HepG2 (cell line): ENCODE measurements at regions not wholly inside any gene's neighbourhood (a gene's known extent, or its start where the extent isn't known, plus 50 kb on each side); places are given as distances from the start of the nearest gene placed in this dataset.

Source experiments
- BCL6 ChIP-seq: IDR thresholded peaks from 2 replicates; pipeline ENCODE4 v1.6.1; 2016; ENCODE audit warnings: missing genetic modification reagents, missing compliant biosample characterization
- CREM ChIP-seq, 2 experiments: sonication (generic) in 1 of 2; formaldehyde crosslinking in 1 of 2; IDR thresholded peaks; 2 replicates each; pipeline versions ENCODE4 v1.4.0 to v1.6.1; 2016 to 2020; ENCODE audit warnings: antibody characterized with exemption in 1 of 2, mild to moderate bottlenecking in 1 of 2, missing genetic modification reagents in 1 of 2
- FOXJ3 ChIP-seq: sonication (generic); formaldehyde crosslinking; IDR thresholded peaks from 2 replicates; pipeline ENCODE4 v1.4.0; 2020; ENCODE audit warnings: missing genetic modification reagents, mild to moderate bottlenecking, borderline replicate concordance
- HES4 ChIP-seq: sonication (generic); formaldehyde crosslinking; IDR thresholded peaks from 2 replicates; pipeline ENCODE4 v1.9.0; 2021; ENCODE audit warnings: mild to moderate bottlenecking, missing genetic modification reagents, borderline replicate concordance
- HMG20A ChIP-seq: IDR thresholded peaks from 2 replicates; pipeline ENCODE4 v1.6.1; 2016; ENCODE audit warnings: borderline replicate concordance
- MIER3 ChIP-seq: IDR thresholded peaks from 2 replicates; pipeline ENCODE4 v1.6.1; 2016; ENCODE audit warnings: missing compliant biosample characterization, borderline replicate concordance
- PHF20 ChIP-seq: sonication (generic); formaldehyde crosslinking; IDR thresholded peaks from 2 replicates; pipeline ENCODE4 v1.5.0; 2020; ENCODE audit warnings: mild to moderate bottlenecking, missing genetic modification reagents
- SIX1 ChIP-seq: sonication (generic); formaldehyde crosslinking; IDR thresholded peaks from 2 replicates; pipeline ENCODE4 v1.4.0; 2020; ENCODE audit warnings: missing genetic modification reagents, borderline replicate concordance
- SP1 ChIP-seq, 2 experiments: fragments of 450-650 bp in 1 of 2; sonication (generic) in 1 of 2; formaldehyde crosslinking in 1 of 2; IDR thresholded peaks; 2 replicates each; pipeline versions ENCODE4 v1.4.0 to v1.6.1; 2016 to 2020; ENCODE audit warnings: missing genetic modification reagents in 1 of 2
- TEAD2 ChIP-seq: sonication (generic); formaldehyde crosslinking; IDR thresholded peaks from 2 replicates; pipeline ENCODE4 v1.9.0; 2021; ENCODE audit warnings: missing genetic modification reagents
- ZFP36L2 ChIP-seq: sonication (generic); formaldehyde crosslinking; IDR thresholded peaks from 2 replicates; pipeline ENCODE4 v1.4.0; 2020; ENCODE audit warnings: missing genetic modification reagents
- ZNF367 ChIP-seq: sonication (generic); formaldehyde crosslinking; IDR thresholded peaks from 2 replicates; pipeline ENCODE4 v1.4.0; 2020; ENCODE audit warnings: missing genetic modification reagents, borderline replicate concordance
- ZNF644 ChIP-seq: IDR thresholded peaks from 2 replicates; pipeline ENCODE4 v1.6.1; 2016; ENCODE audit warnings: low read depth
- ZNF747 ChIP-seq: sonication (generic); formaldehyde crosslinking; IDR thresholded peaks from 2 replicates; pipeline ENCODE4 v1.8.1; 2023; ENCODE audit warnings: missing genetic modification reagents, mild to moderate bottlenecking, borderline replicate concordance
- ZNF749 ChIP-seq: sonication (generic); formaldehyde crosslinking; IDR thresholded peaks from 2 replicates; pipeline ENCODE4 v1.8.0; 2022; ENCODE audit warnings: mild to moderate bottlenecking, missing genetic modification reagents, moderate library complexity, borderline replicate concordance
- TF ChIP-seq, protein P1 (sequence below), 2 experiments: sonication (generic) in 1 of 2; formaldehyde crosslinking in 1 of 2; IDR thresholded peaks; 2 replicates each; pipeline versions ENCODE4 v1.4.0 to v1.6.1; 2016 to 2020; ENCODE audit warnings: borderline replicate concordance in 1 of 2, low read depth in 1 of 2, mild to moderate bottlenecking in 1 of 2, missing genetic modification reagents in 1 of 2
- TF ChIP-seq, protein P2 (sequence below): sonication (generic); formaldehyde crosslinking; IDR thresholded peaks from 2 replicates; pipeline ENCODE4 v1.8.1; 2022; ENCODE audit warnings: mild to moderate bottlenecking, missing genetic modification reagents
- TF ChIP-seq, protein P3 (sequence below): sonication (generic); formaldehyde crosslinking; IDR thresholded peaks from 2 replicates; pipeline ENCODE4 v1.4.0; 2020; ENCODE audit warnings: missing genetic modification reagents
- TF ChIP-seq, protein P4 (sequence below): sonication (generic); formaldehyde crosslinking; IDR thresholded peaks from 2 replicates; pipeline ENCODE4 v1.4.0; 2020; ENCODE audit warnings: mild to moderate bottlenecking, low read depth, missing genetic modification reagents
- TF ChIP-seq, protein P5 (sequence below): sonication (generic); formaldehyde crosslinking; IDR thresholded peaks from 2 replicates; pipeline ENCODE4 v1.5.0; 2020; ENCODE audit warnings: mild to moderate bottlenecking, missing genetic modification reagents

DNA sequence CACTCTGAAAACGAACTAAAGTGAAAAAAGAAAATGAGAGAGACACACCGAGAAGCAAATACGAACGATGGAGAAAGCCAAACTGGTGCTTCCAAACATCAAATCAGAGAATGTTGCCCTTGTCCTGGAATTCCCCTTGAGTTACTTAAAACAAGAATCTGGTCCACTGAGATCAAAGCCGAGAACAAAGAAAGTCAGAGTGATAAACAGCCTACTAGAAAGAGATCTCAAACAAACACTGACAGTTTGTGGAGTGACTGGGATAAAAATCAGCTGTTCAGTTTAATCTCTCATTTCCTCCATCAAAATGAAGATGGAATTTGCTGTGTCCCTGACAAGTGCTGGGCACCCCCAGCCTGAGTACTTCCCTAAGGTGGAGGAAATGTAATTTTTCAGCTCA, 582.6 kb downstream of the NR2F1-AS1 start (continued):
- TF ChIP-seq, protein P1, sequence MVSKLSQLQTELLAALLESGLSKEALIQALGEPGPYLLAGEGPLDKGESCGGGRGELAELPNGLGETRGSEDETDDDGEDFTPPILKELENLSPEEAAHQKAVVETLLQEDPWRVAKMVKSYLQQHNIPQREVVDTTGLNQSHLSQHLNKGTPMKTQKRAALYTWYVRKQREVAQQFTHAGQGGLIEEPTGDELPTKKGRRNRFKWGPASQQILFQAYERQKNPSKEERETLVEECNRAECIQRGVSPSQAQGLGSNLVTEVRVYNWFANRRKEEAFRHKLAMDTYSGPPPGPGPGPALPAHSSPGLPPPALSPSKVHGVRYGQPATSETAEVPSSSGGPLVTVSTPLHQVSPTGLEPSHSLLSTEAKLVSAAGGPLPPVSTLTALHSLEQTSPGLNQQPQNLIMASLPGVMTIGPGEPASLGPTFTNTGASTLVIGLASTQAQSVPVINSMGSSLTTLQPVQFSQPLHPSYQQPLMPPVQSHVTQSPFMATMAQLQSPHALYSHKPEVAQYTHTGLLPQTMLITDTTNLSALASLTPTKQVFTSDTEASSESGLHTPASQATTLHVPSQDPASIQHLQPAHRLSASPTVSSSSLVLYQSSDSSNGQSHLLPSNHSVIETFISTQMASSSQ (IDR thresholded peaks at IDR 0.05; ENCODE audit: low read depth), result no peak
- TF ChIP-seq, protein P1 (CRISPR knock-in tag; IDR thresholded peaks at IDR 0.05; ENCODE audit: borderline replicate concordance), result peak; percentile 40; the same call in 1 of the 2 replicates
- TF ChIP-seq SP1 (IDR thresholded peaks at IDR 0.05), result no peak
- no peak for TF ChIP-seq SP1 (CRISPR knock-in tag; IDR thresholded peaks at IDR 0.05)
- TF ChIP-seq BCL6 (CRISPR knock-in tag), result peak; percentile 82
- TF ChIP-seq CREM (IDR thresholded peaks at IDR 0.05), result peak; percentile 51; the same call in 1 of the 2 replicates
- no peak for TF ChIP-seq CREM (CRISPR knock-in tag; IDR thresholded peaks at IDR 0.05)
- peak; percentile 38; the same call in 1 of the 2 replicates for TF ChIP-seq HMG20A
- TF ChIP-seq HES4 (CRISPR knock-in tag), result no peak
- peak; percentile 45; the same call in 1 of the 2 replicates for TF ChIP-seq FOXJ3 (CRISPR knock-in tag)
- TF ChIP-seq, protein P2, sequence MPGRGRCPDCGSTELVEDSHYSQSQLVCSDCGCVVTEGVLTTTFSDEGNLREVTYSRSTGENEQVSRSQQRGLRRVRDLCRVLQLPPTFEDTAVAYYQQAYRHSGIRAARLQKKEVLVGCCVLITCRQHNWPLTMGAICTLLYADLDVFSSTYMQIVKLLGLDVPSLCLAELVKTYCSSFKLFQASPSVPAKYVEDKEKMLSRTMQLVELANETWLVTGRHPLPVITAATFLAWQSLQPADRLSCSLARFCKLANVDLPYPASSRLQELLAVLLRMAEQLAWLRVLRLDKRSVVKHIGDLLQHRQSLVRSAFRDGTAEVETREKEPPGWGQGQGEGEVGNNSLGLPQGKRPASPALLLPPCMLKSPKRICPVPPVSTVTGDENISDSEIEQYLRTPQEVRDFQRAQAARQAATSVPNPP (CRISPR knock-in tag), result no peak
- TF ChIP-seq TEAD2, result no peak
- TF ChIP-seq, protein P3, sequence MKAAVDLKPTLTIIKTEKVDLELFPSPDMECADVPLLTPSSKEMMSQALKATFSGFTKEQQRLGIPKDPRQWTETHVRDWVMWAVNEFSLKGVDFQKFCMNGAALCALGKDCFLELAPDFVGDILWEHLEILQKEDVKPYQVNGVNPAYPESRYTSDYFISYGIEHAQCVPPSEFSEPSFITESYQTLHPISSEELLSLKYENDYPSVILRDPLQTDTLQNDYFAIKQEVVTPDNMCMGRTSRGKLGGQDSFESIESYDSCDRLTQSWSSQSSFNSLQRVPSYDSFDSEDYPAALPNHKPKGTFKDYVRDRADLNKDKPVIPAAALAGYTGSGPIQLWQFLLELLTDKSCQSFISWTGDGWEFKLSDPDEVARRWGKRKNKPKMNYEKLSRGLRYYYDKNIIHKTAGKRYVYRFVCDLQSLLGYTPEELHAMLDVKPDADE (CRISPR knock-in tag), result no peak
- no peak for TF ChIP-seq ZFP36L2 (CRISPR knock-in tag)
- no peak for TF ChIP-seq PHF20 (CRISPR knock-in tag)
- no peak for TF ChIP-seq ZNF367 (CRISPR knock-in tag)
- TF ChIP-seq ZNF747 (CRISPR knock-in tag), result no peak
- TF ChIP-seq, protein P4, sequence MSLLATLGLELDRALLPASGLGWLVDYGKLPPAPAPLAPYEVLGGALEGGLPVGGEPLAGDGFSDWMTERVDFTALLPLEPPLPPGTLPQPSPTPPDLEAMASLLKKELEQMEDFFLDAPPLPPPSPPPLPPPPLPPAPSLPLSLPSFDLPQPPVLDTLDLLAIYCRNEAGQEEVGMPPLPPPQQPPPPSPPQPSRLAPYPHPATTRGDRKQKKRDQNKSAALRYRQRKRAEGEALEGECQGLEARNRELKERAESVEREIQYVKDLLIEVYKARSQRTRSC (CRISPR knock-in tag), result no peak
- TF ChIP-seq ZNF644 (CRISPR knock-in tag), result peak; percentile 70
- TF ChIP-seq, protein P5, sequence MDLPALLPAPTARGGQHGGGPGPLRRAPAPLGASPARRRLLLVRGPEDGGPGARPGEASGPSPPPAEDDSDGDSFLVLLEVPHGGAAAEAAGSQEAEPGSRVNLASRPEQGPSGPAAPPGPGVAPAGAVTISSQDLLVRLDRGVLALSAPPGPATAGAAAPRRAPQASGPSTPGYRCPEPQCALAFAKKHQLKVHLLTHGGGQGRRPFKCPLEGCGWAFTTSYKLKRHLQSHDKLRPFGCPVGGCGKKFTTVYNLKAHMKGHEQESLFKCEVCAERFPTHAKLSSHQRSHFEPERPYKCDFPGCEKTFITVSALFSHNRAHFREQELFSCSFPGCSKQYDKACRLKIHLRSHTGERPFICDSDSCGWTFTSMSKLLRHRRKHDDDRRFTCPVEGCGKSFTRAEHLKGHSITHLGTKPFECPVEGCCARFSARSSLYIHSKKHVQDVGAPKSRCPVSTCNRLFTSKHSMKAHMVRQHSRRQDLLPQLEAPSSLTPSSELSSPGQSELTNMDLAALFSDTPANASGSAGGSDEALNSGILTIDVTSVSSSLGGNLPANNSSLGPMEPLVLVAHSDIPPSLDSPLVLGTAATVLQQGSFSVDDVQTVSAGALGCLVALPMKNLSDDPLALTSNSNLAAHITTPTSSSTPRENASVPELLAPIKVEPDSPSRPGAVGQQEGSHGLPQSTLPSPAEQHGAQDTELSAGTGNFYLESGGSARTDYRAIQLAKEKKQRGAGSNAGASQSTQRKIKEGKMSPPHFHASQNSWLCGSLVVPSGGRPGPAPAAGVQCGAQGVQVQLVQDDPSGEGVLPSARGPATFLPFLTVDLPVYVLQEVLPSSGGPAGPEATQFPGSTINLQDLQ (CRISPR knock-in tag), result no peak
- 0 out of 2 replicates have a peak, but pooled peaks have one; percentile 16 for TF ChIP-seq SIX1 (CRISPR knock-in tag)
- 0 out of 2 replicates have a peak, but pooled peaks have one; percentile 30 for TF ChIP-seq MIER3 (CRISPR knock-in tag)
- no peak for TF ChIP-seq ZNF749 (CRISPR knock-in tag)
